ENCODE measurements at regions not wholly inside any gene's neighbourhood (a gene's known extent, or its start where the extent isn't known, plus 50 kb on each side); places are given as distances from the start of the nearest gene placed in this dataset.

DNA sequence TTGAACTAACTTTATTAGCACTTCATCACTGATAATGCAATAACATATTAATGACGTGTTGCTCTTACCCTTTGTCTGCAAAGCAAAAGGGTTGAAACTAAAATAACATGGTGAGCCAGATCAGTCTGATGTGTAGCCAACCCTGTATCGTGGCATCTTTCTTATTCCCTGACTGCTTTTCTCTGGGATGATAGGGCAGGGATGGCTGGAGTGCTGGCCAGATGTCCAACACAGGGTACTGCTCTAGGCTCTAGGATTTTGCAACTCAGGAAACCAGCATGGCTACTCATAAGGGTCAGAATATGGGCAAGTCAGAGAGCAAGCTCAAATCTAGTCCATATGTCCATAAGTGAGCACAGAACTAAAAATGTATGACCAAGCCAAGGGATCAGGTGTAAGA is 129.1 kb downstream of the SLC17A6 start:
- no peak for DNase-seq (ENCODE audit: low read depth)
- no peak overlapping the region for H3K4me3 ChIP-seq (ENCODE audit: low read depth, low read length)
- TF ChIP-seq, protein P1, sequence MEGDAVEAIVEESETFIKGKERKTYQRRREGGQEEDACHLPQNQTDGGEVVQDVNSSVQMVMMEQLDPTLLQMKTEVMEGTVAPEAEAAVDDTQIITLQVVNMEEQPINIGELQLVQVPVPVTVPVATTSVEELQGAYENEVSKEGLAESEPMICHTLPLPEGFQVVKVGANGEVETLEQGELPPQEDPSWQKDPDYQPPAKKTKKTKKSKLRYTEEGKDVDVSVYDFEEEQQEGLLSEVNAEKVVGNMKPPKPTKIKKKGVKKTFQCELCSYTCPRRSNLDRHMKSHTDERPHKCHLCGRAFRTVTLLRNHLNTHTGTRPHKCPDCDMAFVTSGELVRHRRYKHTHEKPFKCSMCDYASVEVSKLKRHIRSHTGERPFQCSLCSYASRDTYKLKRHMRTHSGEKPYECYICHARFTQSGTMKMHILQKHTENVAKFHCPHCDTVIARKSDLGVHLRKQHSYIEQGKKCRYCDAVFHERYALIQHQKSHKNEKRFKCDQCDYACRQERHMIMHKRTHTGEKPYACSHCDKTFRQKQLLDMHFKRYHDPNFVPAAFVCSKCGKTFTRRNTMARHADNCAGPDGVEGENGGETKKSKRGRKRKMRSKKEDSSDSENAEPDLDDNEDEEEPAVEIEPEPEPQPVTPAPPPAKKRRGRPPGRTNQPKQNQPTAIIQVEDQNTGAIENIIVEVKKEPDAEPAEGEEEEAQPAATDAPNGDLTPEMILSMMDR (IDR thresholded peaks at IDR 0.05; ENCODE audit: low read depth, low read length, missing control alignments), result no peak

DNA sequence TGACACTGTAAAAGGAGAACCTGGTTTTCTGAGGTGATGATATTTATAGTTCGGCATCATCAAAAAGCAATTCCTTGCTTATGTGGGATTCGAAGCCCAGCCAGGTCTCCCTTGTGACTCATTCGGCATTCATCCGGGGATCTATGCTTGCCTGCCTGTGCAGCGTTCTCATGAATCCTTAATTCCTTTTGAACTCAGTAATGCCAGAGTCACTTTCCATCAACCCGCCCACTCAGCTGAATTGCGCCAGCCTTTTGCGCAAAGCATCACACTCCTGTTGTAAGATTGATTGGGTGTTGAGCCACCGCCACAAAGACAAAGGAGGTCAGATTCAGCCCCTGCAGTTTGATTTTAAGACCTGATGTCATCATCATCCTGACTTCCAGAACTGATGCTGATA is 128.6 kb downstream of the SLC17A6 start:
- TF ChIP-seq, protein P1 (IDR thresholded peaks at IDR 0.05; ENCODE audit: low read depth, low read length, missing control alignments), result no peak
- H3K4me3 ChIP-seq (ENCODE audit: low read depth, low read length), result no peak overlapping the region
- no peak for DNase-seq (ENCODE audit: low read depth)

DNA sequence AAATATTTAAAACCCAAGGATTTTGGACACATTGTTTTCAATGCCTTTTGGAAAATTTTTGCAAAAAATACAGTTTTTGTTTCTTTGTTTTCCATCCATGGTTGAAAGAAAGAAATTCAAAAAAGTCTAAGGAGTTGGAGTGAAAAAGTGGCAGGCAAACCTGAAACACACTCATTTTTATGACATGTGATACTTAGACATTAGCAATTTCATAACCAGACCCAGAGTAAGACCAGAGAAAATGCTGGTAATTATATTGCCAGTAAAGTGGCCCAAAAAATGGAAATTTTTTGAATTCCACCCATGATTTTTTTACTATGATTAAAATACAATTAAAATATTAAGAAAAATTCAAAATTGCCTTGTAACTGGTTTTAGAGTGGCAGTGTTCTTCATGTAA is 128.2 kb downstream of the SLC17A6 start:
- DNase-seq (ENCODE audit: low read depth), result no peak
- H3K4me3 ChIP-seq (ENCODE audit: low read depth, low read length), result no peak overlapping the region
- TF ChIP-seq, protein P1 (IDR thresholded peaks at IDR 0.05; ENCODE audit: low read depth, low read length, missing control alignments), result no peak

DNA sequence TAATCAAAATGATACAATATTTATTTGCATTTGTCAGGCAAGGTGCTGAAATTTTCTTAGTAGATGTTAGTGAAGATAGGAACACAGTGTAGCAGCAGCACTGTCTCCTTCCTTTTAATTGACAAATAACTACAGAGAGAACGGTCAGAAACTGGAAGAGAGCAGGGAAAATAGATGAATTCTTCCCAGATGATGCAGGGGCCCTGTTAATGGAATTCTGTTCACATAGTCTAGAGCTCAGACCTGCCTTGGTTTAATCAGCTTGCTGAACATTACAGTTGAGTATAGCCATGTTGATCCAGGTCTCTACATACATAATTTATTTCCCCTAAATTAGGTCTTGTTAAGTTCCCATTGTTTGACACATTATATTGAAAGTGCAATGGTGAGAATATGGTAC is 127.4 kb downstream of the SLC17A6 start:
- TF ChIP-seq, protein P1 (IDR thresholded peaks at IDR 0.05; ENCODE audit: low read depth, low read length, missing control alignments), result no peak
- no peak overlapping the region for H3K4me3 ChIP-seq (ENCODE audit: low read depth, low read length)
- no peak for DNase-seq (ENCODE audit: low read depth)

DNA sequence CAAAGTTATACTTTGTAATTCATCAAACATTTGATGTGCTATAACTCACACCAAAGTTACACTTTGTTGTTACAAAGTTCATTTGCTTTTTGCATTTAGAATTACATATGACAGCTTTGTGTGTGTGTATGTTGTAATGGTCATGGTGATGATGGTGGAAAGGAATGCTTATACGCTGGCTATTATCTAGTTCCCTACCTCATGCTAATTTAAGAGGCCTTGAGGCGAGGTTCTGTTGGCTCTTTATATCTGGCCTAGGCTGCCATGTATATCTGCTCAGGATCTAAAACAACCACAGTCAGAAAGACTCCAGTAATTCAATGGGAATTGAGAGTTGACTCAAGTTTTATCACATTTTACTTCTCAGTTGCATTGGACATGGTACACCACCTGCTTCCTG is 123.4 kb downstream of the SLC17A6 start:
- no peak overlapping the region for H3K4me3 ChIP-seq (ENCODE audit: low read depth, low read length)
- TF ChIP-seq, protein P1 (IDR thresholded peaks at IDR 0.05; ENCODE audit: low read depth, low read length, missing control alignments), result no peak
- DNase-seq (ENCODE audit: low read depth), result no peak

DNA sequence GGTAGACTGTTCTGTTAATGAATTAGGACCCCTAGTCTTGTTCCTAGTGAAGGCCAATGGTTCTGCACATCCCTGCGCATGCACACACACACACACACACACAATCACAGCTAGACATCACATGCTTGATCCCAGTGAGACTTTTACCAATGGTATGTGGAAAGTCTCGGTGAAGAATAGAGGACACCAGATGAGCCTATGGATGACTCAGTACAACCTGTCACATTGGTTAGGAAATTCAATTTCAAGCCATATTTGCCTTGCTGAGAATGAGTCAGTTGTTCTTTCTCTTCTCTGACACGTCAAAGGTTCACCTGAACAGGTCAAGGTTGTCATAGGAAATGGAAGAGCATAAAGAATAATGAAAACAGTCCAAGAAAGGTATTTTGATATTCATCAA is 122.0 kb downstream of the SLC17A6 start:
- TF ChIP-seq, protein P1 (IDR thresholded peaks at IDR 0.05; ENCODE audit: low read depth, low read length, missing control alignments), result no peak
- H3K4me3 ChIP-seq (ENCODE audit: low read depth, low read length), result no peak overlapping the region
- no peak for DNase-seq (ENCODE audit: low read depth)

DNA sequence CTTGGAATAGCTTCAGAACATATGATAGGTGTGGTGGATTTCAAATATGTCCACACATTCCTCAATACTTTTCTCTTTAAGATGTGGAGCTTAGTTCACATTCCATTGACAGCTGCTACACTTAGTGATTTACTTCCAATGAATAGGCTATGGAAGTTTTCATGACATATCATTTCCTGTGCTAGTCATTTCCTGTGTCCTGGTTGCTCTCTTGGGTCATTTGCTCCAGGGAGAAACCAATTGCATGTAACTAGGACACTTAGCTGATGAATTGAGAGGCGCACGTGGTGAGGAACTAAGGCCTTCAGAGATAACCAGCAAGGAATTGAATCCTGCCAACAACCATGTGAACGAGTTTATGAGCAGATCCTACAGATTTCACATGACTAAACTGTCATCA is 120.9 kb downstream of the SLC17A6 start:
- DNase-seq (ENCODE audit: low read depth), result no peak
- no peak overlapping the region for H3K4me3 ChIP-seq (ENCODE audit: low read depth, low read length)
- TF ChIP-seq, protein P1 (IDR thresholded peaks at IDR 0.05; ENCODE audit: low read depth, low read length, missing control alignments), result no peak
